ENCODE measurements at regions not wholly inside any gene's neighbourhood (a gene's known extent, or its start where the extent isn't known, plus 50 kb on each side); places are given as distances from the start of the nearest gene placed in this dataset.
"Not testable (repeated sequence)": the region's sequence is repeated elsewhere in the genome, so short reads cannot be mapped to it uniquely, and the experiment has no call there.

- H3K36me3 ChIP-seq, result no peaks in the 10 kb centered on the region
- DNase-seq (no peak), ATAC-seq (no peak)
- H3K4me3 ChIP-seq, result no peak overlapping the region
- H3K27me3 ChIP-seq, result no peaks in the 10 kb centered on the region
- 77% methylated on average over 4 of the region's 4 CpGs for WGBS (ENCODE audit: insufficient coverage, low coverage, low lambda C conversion rate, missing lambda C conversion rate)
- H3K27ac ChIP-seq, result no peak overlapping the region
- no peaks in the 10 kb centered on the region for H3K4me1 ChIP-seq
- TF ChIP-seq CTCF (IDR thresholded peaks at IDR 0.05) (no peak), POLR2A (IDR thresholded peaks at IDR 0.05) (no peak)
- no peaks in the 10 kb centered on the region for H3K9me3 ChIP-seq
- intact Hi-C loops (cut with DNase I), result no loop called here
Measured at GRCh38 chr16:50450957-50451356, 82.2 kb upstream of the BRD7 start.

DNA sequence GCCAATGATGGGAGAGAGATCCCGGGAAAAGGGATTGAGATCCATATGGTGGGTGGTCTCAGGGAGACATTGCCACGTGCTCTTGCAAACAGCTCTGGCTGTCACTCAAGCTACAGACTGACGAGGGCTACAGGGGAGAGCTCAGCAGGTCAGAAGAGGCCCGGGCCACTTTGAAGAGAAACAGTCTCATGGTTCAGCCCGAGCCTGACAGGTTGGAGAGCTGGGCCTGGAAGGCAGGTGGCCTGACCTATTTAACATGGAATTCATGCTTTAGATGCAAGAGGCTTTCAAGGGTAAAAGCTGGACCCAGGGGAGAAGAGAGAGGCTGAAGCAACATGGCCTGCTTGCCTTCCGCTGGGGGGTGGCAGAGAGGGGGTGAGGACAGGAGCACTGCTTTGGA lies 81.0 kb upstream of the BRD7 start:
- no peak for ATAC-seq
- no peaks in the 10 kb centered on the region for H3K4me1 ChIP-seq
- H3K27me3 ChIP-seq, result no peaks in the 10 kb centered on the region
- no peak for TF ChIP-seq CTCF (IDR thresholded peaks at IDR 0.05)
- TF ChIP-seq POLR2A (IDR thresholded peaks at IDR 0.05), result no peak
- no peak overlapping the region for H3K4me3 ChIP-seq
- no peak overlapping the region for H3K27ac ChIP-seq
- 28% methylated on average over 3 of the region's 6 CpGs for WGBS (ENCODE audit: insufficient coverage, low coverage, low lambda C conversion rate, missing lambda C conversion rate)
- H3K9me3 ChIP-seq, result no peaks in the 10 kb centered on the region
- H3K36me3 ChIP-seq, result no peaks in the 10 kb centered on the region
- intact Hi-C loops (cut with DNase I), result no loop called here
- no peak for DNase-seq

DNA sequence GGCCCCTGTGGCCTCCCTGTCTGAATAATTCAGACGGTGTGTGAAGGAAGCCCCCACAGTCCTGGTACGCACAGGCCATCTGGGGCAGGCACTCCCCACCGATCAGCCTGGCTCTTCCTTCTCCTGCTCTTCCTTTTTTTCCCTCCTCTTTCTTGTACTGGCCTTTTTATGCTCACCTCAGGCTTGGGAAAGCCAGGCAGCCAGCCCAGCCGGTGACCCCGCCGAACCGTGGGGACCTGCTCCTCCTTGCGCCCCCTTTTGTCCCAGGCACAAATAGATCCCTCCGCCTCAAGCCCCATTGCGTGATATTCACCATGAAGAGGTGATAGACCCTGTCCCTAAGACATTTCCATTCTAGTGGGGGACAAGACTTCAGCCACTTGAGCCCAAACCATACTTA lies 80.2 kb upstream of the BRD7 start:
- 58% methylated on average over 7 of the region's 10 CpGs for WGBS (ENCODE audit: insufficient coverage, low coverage, low lambda C conversion rate, missing lambda C conversion rate)
- no peak for TF ChIP-seq CTCF (IDR thresholded peaks at IDR 0.05)
- TF ChIP-seq POLR2A (IDR thresholded peaks at IDR 0.05), result no peak
- Histone ChIP-seq H3K4me3 (no peak overlapping the region), H3K36me3 (no peaks in the 10 kb centered on the region), H3K4me1 (no peaks in the 10 kb centered on the region), H3K27me3 (no peaks in the 10 kb centered on the region), H3K27ac (no peak overlapping the region), H3K9me3 (no peaks in the 10 kb centered on the region)
- ATAC-seq (no peak), DNase-seq (no peak)
- intact Hi-C loops (cut with DNase I), result no loop called here

- WGBS (ENCODE audit: insufficient coverage, low coverage, low lambda C conversion rate, missing lambda C conversion rate), result 57% methylated on average over 5 of the region's 8 CpGs
- TF ChIP-seq POLR2A (IDR thresholded peaks at IDR 0.05) (no peak), CTCF (IDR thresholded peaks at IDR 0.05) (no peak)
- H3K9me3 ChIP-seq, result no peaks in the 10 kb centered on the region
- H3K36me3 ChIP-seq, result no peaks in the 10 kb centered on the region
- no peak overlapping the region for H3K27ac ChIP-seq
- no peaks in the 10 kb centered on the region for H3K4me1 ChIP-seq
- no peak for DNase-seq
- intact Hi-C loops (cut with DNase I), result no loop called here
- no peaks in the 10 kb centered on the region for H3K27me3 ChIP-seq
- no peak overlapping the region for H3K4me3 ChIP-seq
- no peak for ATAC-seq
Measured at GRCh38 chr16:50448522-50448921, 79.7 kb upstream of the BRD7 start.

- H3K9me3 ChIP-seq; H3K4me1 ChIP-seq; ATAC-seq; DNase-seq; intact Hi-C loops (cut with DNase I); H3K27me3 ChIP-seq; H3K4me3 ChIP-seq; H3K27ac ChIP-seq; H3K36me3 ChIP-seq: not testable (repeated sequence)
- WGBS (ENCODE audit: insufficient coverage, low coverage, low lambda C conversion rate, missing lambda C conversion rate), result 75% methylated on average over 8 of the region's 8 CpGs
Measured at GRCh38 chr16:50447386-50447785, 78.6 kb upstream of the BRD7 start.
